ENCODE measurements at regions not wholly inside any gene's neighbourhood (a gene's known extent, or its start where the extent isn't known, plus 50 kb on each side); places are given as distances from the start of the nearest gene placed in this dataset.

DNA sequence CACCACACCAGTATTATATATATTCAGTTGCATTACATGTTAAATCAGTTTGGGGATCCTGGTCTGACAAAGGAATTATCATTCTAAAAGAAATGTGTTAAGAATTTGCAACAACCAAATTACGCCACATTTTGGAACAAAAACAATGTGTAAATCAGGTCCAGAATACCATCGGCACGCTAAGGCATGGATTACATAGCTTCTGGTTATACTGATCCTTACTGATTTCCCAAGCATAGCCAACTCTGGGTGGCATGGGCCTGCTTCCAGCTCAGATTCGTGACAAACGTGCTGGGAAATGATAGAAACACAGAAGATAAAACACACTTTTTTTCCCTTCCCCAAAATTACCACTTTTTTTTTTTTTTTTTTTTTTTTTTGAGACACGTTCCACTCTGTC is 660.0 kb downstream of the SORCS1 start:
- Histone ChIP-seq H4K20me1 (ENCODE audit: insufficient read depth, poor library complexity, severe bottlenecking) (no peaks in the 10 kb centered on the region), H3K4me1 (ENCODE audit: insufficient read depth) (no peaks in the 10 kb centered on the region), H3K4me3 (no peak overlapping the region), H3K36me3 (replicated peaks; ENCODE audit: insufficient read depth, low read depth) (no peaks in the 10 kb centered on the region), H3K4me2 (no peak overlapping the region), H3K9me3 (ENCODE audit: low read depth) (no peaks in the 10 kb centered on the region), H3K9me2 (replicated peaks; ENCODE audit: insufficient read depth) (no peaks in the 10 kb centered on the region), H3K79me2 (no peaks in the 10 kb centered on the region), H3K27ac (no peak overlapping the region), H2AFZ (no peak overlapping the region), H3K27me3 (no peaks in the 10 kb centered on the region)
- TF ChIP-seq EZH2phosphoT487 (IDR thresholded peaks at IDR 0.05; ENCODE audit: low read depth, severe bottlenecking, unreplicated experiment) (no peak), EZH2 (IDR thresholded peaks at IDR 0.05; ENCODE audit: borderline replicate concordance) (no peak)
- no peak for DNase-seq (ENCODE audit: low spot score)
- WGBS (ENCODE audit: low lambda C conversion rate, missing lambda C conversion rate), result 91% methylated on average over 6 of the region's 6 CpGs

- Histone ChIP-seq H2AFZ (no peak overlapping the region), H3K27ac (no peak overlapping the region), H3K27me3 (no peaks in the 10 kb centered on the region), H4K20me1 (ENCODE audit: insufficient read depth, poor library complexity, severe bottlenecking) (no peaks in the 10 kb centered on the region), H3K4me3 (no peak overlapping the region), H3K9me3 (ENCODE audit: low read depth) (no peaks in the 10 kb centered on the region), H3K4me1 (ENCODE audit: insufficient read depth) (peaks cover 13% of the 10 kb centered on the region), H3K79me2 (no peaks in the 10 kb centered on the region), H3K36me3 (replicated peaks; ENCODE audit: insufficient read depth, low read depth) (no peaks in the 10 kb centered on the region), H3K4me2 (no peak overlapping the region), H3K9me2 (replicated peaks; ENCODE audit: insufficient read depth) (no peaks in the 10 kb centered on the region)
- no peak for DNase-seq (ENCODE audit: low spot score)
- WGBS (ENCODE audit: low lambda C conversion rate, missing lambda C conversion rate), result 74% methylated on average over 2 of the region's 2 CpGs
- TF ChIP-seq EZH2phosphoT487 (IDR thresholded peaks at IDR 0.05; ENCODE audit: low read depth, severe bottlenecking, unreplicated experiment) (no peak), EZH2 (IDR thresholded peaks at IDR 0.05; ENCODE audit: borderline replicate concordance) (no peak)
- TF ChIP-seq, protein P1, sequence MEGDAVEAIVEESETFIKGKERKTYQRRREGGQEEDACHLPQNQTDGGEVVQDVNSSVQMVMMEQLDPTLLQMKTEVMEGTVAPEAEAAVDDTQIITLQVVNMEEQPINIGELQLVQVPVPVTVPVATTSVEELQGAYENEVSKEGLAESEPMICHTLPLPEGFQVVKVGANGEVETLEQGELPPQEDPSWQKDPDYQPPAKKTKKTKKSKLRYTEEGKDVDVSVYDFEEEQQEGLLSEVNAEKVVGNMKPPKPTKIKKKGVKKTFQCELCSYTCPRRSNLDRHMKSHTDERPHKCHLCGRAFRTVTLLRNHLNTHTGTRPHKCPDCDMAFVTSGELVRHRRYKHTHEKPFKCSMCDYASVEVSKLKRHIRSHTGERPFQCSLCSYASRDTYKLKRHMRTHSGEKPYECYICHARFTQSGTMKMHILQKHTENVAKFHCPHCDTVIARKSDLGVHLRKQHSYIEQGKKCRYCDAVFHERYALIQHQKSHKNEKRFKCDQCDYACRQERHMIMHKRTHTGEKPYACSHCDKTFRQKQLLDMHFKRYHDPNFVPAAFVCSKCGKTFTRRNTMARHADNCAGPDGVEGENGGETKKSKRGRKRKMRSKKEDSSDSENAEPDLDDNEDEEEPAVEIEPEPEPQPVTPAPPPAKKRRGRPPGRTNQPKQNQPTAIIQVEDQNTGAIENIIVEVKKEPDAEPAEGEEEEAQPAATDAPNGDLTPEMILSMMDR (IDR thresholded peaks at IDR 0.05; ENCODE audit: poor library complexity), result no peak
Measured at GRCh38 chr10:106502641-106503040, 661.9 kb downstream of the SORCS1 start.

DNA sequence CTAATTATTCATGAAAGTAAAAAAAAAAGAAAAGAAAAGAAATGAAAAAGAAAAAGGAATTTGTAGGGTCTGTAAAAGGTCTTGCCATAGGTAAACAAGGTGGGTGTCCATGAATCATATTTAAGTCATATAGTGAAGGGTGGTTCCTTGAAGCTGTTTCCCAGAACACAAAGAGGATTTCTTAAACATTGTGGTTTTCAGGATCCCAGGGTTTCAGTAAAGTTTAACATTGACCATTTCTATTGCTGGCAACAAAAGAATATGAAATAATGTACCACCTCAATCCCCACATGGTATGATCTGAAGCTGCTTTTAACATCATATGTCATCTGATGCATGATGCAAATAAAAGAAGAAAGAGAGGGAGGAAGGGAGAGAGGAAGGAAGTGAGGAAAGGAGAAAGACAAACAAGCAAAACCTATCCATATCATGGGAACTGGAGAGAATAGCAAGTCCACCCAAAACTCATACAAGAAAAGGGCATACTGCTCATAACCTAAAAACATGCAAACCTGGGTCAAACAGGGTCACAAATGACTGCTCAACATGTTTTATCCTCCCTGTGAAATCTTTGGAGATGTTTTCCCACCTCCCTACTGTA is 663.5 kb downstream of the SORCS1 start:
- no peaks in the 10 kb centered on the region for H3K9me2 ChIP-seq (replicated peaks; ENCODE audit: insufficient read depth)
- H2AFZ ChIP-seq, result no peak overlapping the region
- H3K4me3 ChIP-seq, result no peak overlapping the region
- no peaks in the 10 kb centered on the region for H3K9me3 ChIP-seq (ENCODE audit: low read depth)
- H3K4me1 ChIP-seq (ENCODE audit: insufficient read depth), result peaks cover 13% of the 10 kb centered on the region
- TF ChIP-seq, protein P1 (IDR thresholded peaks at IDR 0.05; ENCODE audit: poor library complexity), result no peak
- TF ChIP-seq EZH2phosphoT487 (IDR thresholded peaks at IDR 0.05; ENCODE audit: low read depth, severe bottlenecking, unreplicated experiment), result no peak
- TF ChIP-seq EZH2 (IDR thresholded peaks at IDR 0.05; ENCODE audit: borderline replicate concordance), result no peak
- no peak for DNase-seq (ENCODE audit: low spot score)
- H3K79me2 ChIP-seq, result no peaks in the 10 kb centered on the region
- H3K27ac ChIP-seq, result no peak overlapping the region
- H3K27me3 ChIP-seq, result no peaks in the 10 kb centered on the region
- no peaks in the 10 kb centered on the region for H3K36me3 ChIP-seq (replicated peaks; ENCODE audit: insufficient read depth, low read depth)
- H4K20me1 ChIP-seq (ENCODE audit: insufficient read depth, poor library complexity, severe bottlenecking), result no peaks in the 10 kb centered on the region
- H3K4me2 ChIP-seq, result no peak overlapping the region

DNA sequence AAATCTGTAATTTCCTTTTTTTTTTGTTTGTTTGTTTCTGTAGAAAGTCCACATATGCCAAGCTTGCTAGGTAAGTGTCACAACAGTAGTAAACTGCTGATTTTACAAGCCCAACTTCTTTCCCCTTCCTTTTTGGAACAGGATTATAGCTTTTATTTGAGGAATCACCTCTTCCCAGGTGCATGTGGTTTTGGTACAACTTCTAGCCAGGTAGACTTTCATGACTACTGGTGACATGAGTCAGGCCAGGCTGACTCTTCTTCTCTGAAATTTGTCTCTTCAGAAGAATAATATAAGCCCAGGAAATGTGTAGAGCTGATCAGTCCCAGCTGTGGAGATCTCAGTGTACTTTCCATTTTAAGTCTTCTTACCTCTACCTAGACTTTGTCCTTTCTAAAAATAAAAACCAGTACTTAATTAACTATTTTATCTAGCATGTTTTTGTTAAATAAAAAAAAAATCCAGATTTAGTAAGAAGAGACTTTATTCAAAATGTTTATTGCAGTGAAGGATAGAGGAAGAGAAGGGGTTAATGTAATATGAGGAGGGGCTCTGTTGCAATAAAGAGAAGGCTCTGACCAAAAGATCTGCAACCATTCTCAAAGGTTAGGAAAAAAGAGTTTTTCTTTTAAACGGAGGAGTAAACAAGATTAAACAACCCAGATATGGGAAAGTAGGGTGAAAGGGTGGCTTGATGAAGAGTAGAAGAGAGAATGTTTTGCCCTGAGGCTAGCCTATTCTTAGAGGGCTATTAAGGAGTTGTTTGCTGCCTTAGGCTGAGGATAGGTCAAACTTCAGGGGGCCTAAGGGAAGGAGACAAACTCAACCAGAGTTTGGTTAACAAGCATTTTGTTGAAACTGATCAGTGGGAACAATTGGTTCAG is 664.2 kb downstream of the SORCS1 start:
- Histone ChIP-seq H3K79me2 (no peaks in the 10 kb centered on the region), H3K4me2 (no peak overlapping the region), H3K4me1 (ENCODE audit: insufficient read depth) (peaks cover 13% of the 10 kb centered on the region), H3K4me3 (no peak overlapping the region), H4K20me1 (ENCODE audit: insufficient read depth, poor library complexity, severe bottlenecking) (no peaks in the 10 kb centered on the region), H3K9me3 (ENCODE audit: low read depth) (no peaks in the 10 kb centered on the region), H3K27ac (no peak overlapping the region), H3K27me3 (peaks cover 5% of the 10 kb centered on the region), H2AFZ (no peak overlapping the region), H3K36me3 (replicated peaks; ENCODE audit: insufficient read depth, low read depth) (no peaks in the 10 kb centered on the region), H3K9me2 (replicated peaks; ENCODE audit: insufficient read depth) (no peaks in the 10 kb centered on the region)
- 0% methylated on average over 1 of the region's 1 CpG for WGBS (ENCODE audit: low lambda C conversion rate, missing lambda C conversion rate)
- TF ChIP-seq, protein P1 (IDR thresholded peaks at IDR 0.05; ENCODE audit: poor library complexity), result no peak
- TF ChIP-seq EZH2 (IDR thresholded peaks at IDR 0.05; ENCODE audit: borderline replicate concordance) (no peak), EZH2phosphoT487 (IDR thresholded peaks at IDR 0.05; ENCODE audit: low read depth, severe bottlenecking, unreplicated experiment) (no peak)
- DNase-seq (ENCODE audit: low spot score), result no peak
